ENCODE measurements at regions not wholly inside any gene's neighbourhood (a gene's known extent, or its start where the extent isn't known, plus 50 kb on each side); places are given as distances from the start of the nearest gene placed in this dataset.

- TF ChIP-seq ZNF24 (IDR thresholded peaks at IDR 0.05) = no peak
- TF ChIP-seq EZH2 (IDR thresholded peaks at IDR 0.05; ENCODE audit: borderline replicate concordance, control insufficient read depth, low read depth, low read length) = no peak
- TF ChIP-seq TAF1 (IDR thresholded peaks at IDR 0.05; ENCODE audit: borderline replicate concordance, low read depth, low read length) = no peak
- TF ChIP-seq CHD4 (IDR thresholded peaks at IDR 0.05) = no peak
- no peak for TF ChIP-seq REST (IDR thresholded peaks at IDR 0.05; ENCODE audit: low read depth, low read length)
- TF ChIP-seq CTCF (IDR thresholded peaks at IDR 0.05 in 2 of 3, conservative IDR thresholded peaks at IDR 0.05 in 1 of 3; ENCODE audit: control insufficient read depth in 2 of 3, extremely low read depth in 1 of 3, insufficient read depth in 1 of 3, low read depth in 3 of 3, low read length in 3 of 3) = no peak
- TF ChIP-seq NR2C2 (IDR thresholded peaks at IDR 0.05; ENCODE audit: borderline replicate concordance, control insufficient read depth, insufficient read length, low read depth) = no peak
Measured at GRCh38 chr13:83657281-83657680, 225.0 kb downstream of the SLITRK1 start.

Data from GM12878 (cell line).